Neural progenitor cell (in vitro differentiated cells): ENCODE measurements at regions not wholly inside any gene's neighbourhood (a gene's known extent, or its start where the extent isn't known, plus 50 kb on each side); places are given as distances from the start of the nearest gene placed in this dataset.
"Not testable (repeated sequence)": the region's sequence is repeated elsewhere in the genome, so short reads cannot be mapped to it uniquely, and the experiment has no call there.

Experiments
- DNase-seq: peaks from one replicate; pipeline ENCODE4 v3.0.0-alpha.2; 2016; ENCODE audit warnings: low spot score
- H2AFZ ChIP-seq: fragments of 200-600 bp; sonication (generic); replicated peaks from 2 replicates; pipeline ENCODE4 v1.6.1; 2016; ENCODE audit warnings: antibody characterized with exemption
- H3F3A ChIP-seq: fragments of 200-600 bp; sonication (generic); 2 replicates; pipeline ENCODE4 v1.6.1; 2016; ENCODE audit warnings: antibody characterized with exemption, low read depth
- H3K27ac ChIP-seq: fragments of 200-600 bp; sonication (generic); 2 replicates; pipeline ENCODE4 v1.5.1; 2016; ENCODE audit warnings: mild to moderate bottlenecking
- H3K27me3 ChIP-seq: fragments of 200-600 bp; sonication (generic); 2 replicates; pipeline ENCODE4 v1.6.1; 2016; ENCODE audit warnings: mild to moderate bottlenecking, moderate library complexity
- H3K36me3 ChIP-seq: fragments of 200-600 bp; sonication (generic); 2 replicates; pipeline ENCODE4 v1.5.1; 2016
- H3K4me1 ChIP-seq: fragments of 200-600 bp; sonication (generic); 2 replicates; pipeline ENCODE4 v1.6.1; 2016; ENCODE audit warnings: mixed run types
- H3K4me2 ChIP-seq: fragments of 200-600 bp; sonication (generic); 2 replicates; pipeline ENCODE4 v1.6.1; 2016
- H3K4me3 ChIP-seq: fragments of 200-600 bp; sonication (generic); 2 replicates; pipeline ENCODE4 v1.5.1; 2016
- H3K79me2 ChIP-seq: fragments of 200-600 bp; sonication (generic); 2 replicates; pipeline ENCODE4 v1.6.1; 2016; ENCODE audit warnings: low read depth
- H3K9ac ChIP-seq: fragments of 200-600 bp; sonication (generic); 2 replicates; pipeline ENCODE4 v1.6.1; 2016
- H3K9me3 ChIP-seq: fragments of 200-600 bp; sonication (generic); 2 replicates; pipeline ENCODE4 v1.5.1; 2016; ENCODE audit warnings: low read depth
- H4K20me1 ChIP-seq: fragments of 200-600 bp; sonication (generic); 2 replicates; pipeline ENCODE4 v1.6.1; 2016; ENCODE audit warnings: low read depth
- H3K27ac Mint-ChIP-seq: 3 replicates; pipeline ENCODE4 v1.8.0; 2021; ENCODE audit warnings: mixed read lengths
- H3K27me3 Mint-ChIP-seq: 2 replicates; pipeline ENCODE4 v1.8.0; 2022; ENCODE audit warnings: low read depth, mild to moderate bottlenecking, inconsistent platforms, moderate library complexity, mixed read lengths; ENCODE audit not compliant: insufficient read depth
- H3K36me3 Mint-ChIP-seq: 3 replicates; pipeline ENCODE4 v1.8.0; 2021; ENCODE audit warnings: mixed read lengths
- H3K4me1 Mint-ChIP-seq: 3 replicates; pipeline ENCODE4 v1.8.0; 2021; ENCODE audit warnings: mixed read lengths
- H3K4me3 Mint-ChIP-seq: 3 replicates; pipeline ENCODE4 v1.8.0; 2021; ENCODE audit warnings: mild to moderate bottlenecking, moderate library complexity, mixed read lengths
- H3K9me3 Mint-ChIP-seq: 3 replicates; pipeline ENCODE4 v1.8.0; 2020; ENCODE audit warnings: mixed read lengths
- EZH2 ChIP-seq: fragments of 200-600 bp; sonication (generic); IDR thresholded peaks from 2 replicates; pipeline ENCODE4 v1.6.1; 2017; ENCODE audit warnings: antibody characterized with exemption, mild to moderate bottlenecking, moderate library complexity
- EZH2phosphoT487 ChIP-seq: fragments of 200-600 bp; sonication (generic); IDR thresholded peaks from 2 replicates; pipeline ENCODE4 v1.6.1; 2017; ENCODE audit warnings: antibody characterized with exemption
- TF ChIP-seq, protein P1 (sequence below): fragments of 200-600 bp; sonication (generic); IDR thresholded peaks from 2 replicates; pipeline ENCODE4 v1.5.1; 2017; ENCODE audit warnings: antibody characterized with exemption, mild to moderate bottlenecking

GRCh38 chr19:28691683-28692082, 521.3 kb downstream of the UQCRFS1 start:
- H3K4me2 ChIP-seq = no peak overlapping the region
- Mint-ChIP-seq H3K4me1 (peaks cover 24% of the 10 kb centered on the region), H3K9me3 (peaks cover 13% of the 10 kb centered on the region), H3K27ac (no peak overlapping the region), H3K4me3 (no peak overlapping the region), H3K36me3 (no peaks in the 10 kb centered on the region), H3K27me3 (peaks cover 3% of the 10 kb centered on the region)
- H2AFZ ChIP-seq = no peak overlapping the region
- H3K9ac ChIP-seq = no peak overlapping the region
- H4K20me1 ChIP-seq = no peaks in the 10 kb centered on the region
- H3K27ac ChIP-seq = no peak overlapping the region
- no peak for DNase-seq
- H3K4me1 ChIP-seq = no peaks in the 10 kb centered on the region
- H3K27me3 ChIP-seq = no peaks in the 10 kb centered on the region
- no peak for TF ChIP-seq EZH2phosphoT487
- TF ChIP-seq, protein P1, sequence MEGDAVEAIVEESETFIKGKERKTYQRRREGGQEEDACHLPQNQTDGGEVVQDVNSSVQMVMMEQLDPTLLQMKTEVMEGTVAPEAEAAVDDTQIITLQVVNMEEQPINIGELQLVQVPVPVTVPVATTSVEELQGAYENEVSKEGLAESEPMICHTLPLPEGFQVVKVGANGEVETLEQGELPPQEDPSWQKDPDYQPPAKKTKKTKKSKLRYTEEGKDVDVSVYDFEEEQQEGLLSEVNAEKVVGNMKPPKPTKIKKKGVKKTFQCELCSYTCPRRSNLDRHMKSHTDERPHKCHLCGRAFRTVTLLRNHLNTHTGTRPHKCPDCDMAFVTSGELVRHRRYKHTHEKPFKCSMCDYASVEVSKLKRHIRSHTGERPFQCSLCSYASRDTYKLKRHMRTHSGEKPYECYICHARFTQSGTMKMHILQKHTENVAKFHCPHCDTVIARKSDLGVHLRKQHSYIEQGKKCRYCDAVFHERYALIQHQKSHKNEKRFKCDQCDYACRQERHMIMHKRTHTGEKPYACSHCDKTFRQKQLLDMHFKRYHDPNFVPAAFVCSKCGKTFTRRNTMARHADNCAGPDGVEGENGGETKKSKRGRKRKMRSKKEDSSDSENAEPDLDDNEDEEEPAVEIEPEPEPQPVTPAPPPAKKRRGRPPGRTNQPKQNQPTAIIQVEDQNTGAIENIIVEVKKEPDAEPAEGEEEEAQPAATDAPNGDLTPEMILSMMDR = no peak
- H3K9me3 ChIP-seq = no peaks in the 10 kb centered on the region
- H3K4me3 ChIP-seq = no peak overlapping the region
- H3K79me2 ChIP-seq = no peaks in the 10 kb centered on the region
- H3K36me3 ChIP-seq = no peaks in the 10 kb centered on the region
- no peaks in the 10 kb centered on the region for H3F3A ChIP-seq

DNA sequence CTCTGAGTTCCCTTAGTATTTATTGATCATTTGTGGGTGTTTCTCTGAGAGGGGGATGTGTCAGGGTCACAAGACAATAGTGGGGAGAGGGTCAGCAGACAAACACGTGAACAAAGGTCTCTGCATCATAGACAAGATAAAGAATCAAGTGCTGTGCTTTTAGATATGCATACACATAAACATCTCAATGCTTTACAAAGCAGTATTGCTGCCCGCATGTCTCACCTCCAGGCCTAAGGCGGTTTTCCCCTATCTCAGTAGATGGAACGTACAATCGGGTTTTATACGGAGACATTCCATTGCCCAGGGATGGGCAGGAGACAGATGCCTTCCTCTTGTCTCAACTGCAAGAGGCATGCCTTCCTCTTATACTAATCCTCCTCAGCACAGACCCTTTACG, 523.5 kb downstream of the UQCRFS1 start:
- H3K36me3 Mint-ChIP-seq, H3K27me3 ChIP-seq, H3K4me3 ChIP-seq, H3K9ac ChIP-seq, H3K4me1 ChIP-seq, H3K27ac Mint-ChIP-seq, H3K79me2 ChIP-seq, DNase-seq, H2AFZ ChIP-seq, H3K27ac ChIP-seq, H4K20me1 ChIP-seq, H3K36me3 ChIP-seq, H3K4me2 ChIP-seq, H3K9me3 ChIP-seq, H3F3A ChIP-seq, H3K27me3 Mint-ChIP-seq, H3K4me3 Mint-ChIP-seq: not testable (repeated sequence)
- peaks cover 17% of the 10 kb centered on the region for H3K9me3 Mint-ChIP-seq
- peaks cover 17% of the 10 kb centered on the region for H3K4me1 Mint-ChIP-seq

DNA sequence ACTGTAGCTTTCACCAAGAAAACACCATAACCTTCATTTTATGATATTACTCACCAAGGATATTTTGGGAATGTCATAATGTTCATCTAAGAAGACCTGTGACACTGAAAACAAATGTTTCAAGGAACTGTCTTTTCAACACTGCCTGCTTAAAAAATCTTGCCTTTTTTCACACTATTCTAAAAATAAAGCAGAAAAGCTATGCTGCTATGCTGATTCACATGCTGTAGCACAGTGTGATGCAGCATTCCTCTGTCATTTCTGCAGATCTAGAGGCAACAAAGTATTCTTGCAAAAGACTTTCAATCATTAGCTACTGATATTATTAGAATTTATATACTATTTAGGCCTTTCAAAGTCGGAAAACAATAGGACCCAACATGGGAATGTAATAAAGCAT, 525.7 kb downstream of the UQCRFS1 start:
- no peak for DNase-seq
- H3K9me3 Mint-ChIP-seq = peaks cover 11% of the 10 kb centered on the region
- H3K4me3 ChIP-seq = no peak overlapping the region
- H3K79me2 ChIP-seq = no peaks in the 10 kb centered on the region
- no peak overlapping the region for H3K4me3 Mint-ChIP-seq
- H3K4me1 ChIP-seq = no peaks in the 10 kb centered on the region
- TF ChIP-seq, protein P1 = no peak
- TF ChIP-seq EZH2phosphoT487 (no peak), EZH2 (no peak)
- H3K9ac ChIP-seq = no peak overlapping the region
- no peaks in the 10 kb centered on the region for H3K9me3 ChIP-seq
- H3K27me3 Mint-ChIP-seq = peaks cover 7% of the 10 kb centered on the region
- no peak overlapping the region for H2AFZ ChIP-seq
- H3F3A ChIP-seq = no peaks in the 10 kb centered on the region
- H3K27me3 ChIP-seq = no peaks in the 10 kb centered on the region
- no peaks in the 10 kb centered on the region for H4K20me1 ChIP-seq
- H3K4me2 ChIP-seq = no peak overlapping the region
- H3K4me1 Mint-ChIP-seq = peaks cover 12% of the 10 kb centered on the region
- H3K27ac ChIP-seq = no peak overlapping the region
- H3K27ac Mint-ChIP-seq = no peak overlapping the region
- no peaks in the 10 kb centered on the region for H3K36me3 Mint-ChIP-seq
- no peaks in the 10 kb centered on the region for H3K36me3 ChIP-seq

- Mint-ChIP-seq H3K27ac (no peak overlapping the region), H3K4me1 (peaks cover 12% of the 10 kb centered on the region), H3K27me3 (peaks cover 7% of the 10 kb centered on the region), H3K36me3 (no peaks in the 10 kb centered on the region), H3K9me3 (peaks cover 9% of the 10 kb centered on the region), H3K4me3 (no peak overlapping the region)
- Histone ChIP-seq H3F3A (no peaks in the 10 kb centered on the region), H3K27ac (no peak overlapping the region), H3K36me3 (no peaks in the 10 kb centered on the region), H3K4me1 (no peaks in the 10 kb centered on the region), H3K79me2 (no peaks in the 10 kb centered on the region), H3K9me3 (no peaks in the 10 kb centered on the region), H2AFZ (no peak overlapping the region), H3K9ac (no peak overlapping the region), H3K27me3 (no peaks in the 10 kb centered on the region), H3K4me2 (no peak overlapping the region), H4K20me1 (no peaks in the 10 kb centered on the region), H3K4me3 (no peak overlapping the region)
- no peak for TF ChIP-seq EZH2phosphoT487
- TF ChIP-seq, protein P1 = no peak
- TF ChIP-seq EZH2 = no peak
- no peak for DNase-seq
These were observed 526.2 kb downstream of the UQCRFS1 start for GRCh38 chr19:28686756-28687155.
